Left lung (tissue), 4 donors: ENCODE measurements at regions not wholly inside any gene's neighbourhood (a gene's known extent, or its start where the extent isn't known, plus 50 kb on each side); places are given as distances from the start of the nearest gene placed in this dataset.
A peak's percentile ranks its signal among the peaks of the same experiment; 100 is the strongest.

Source experiments
- ATAC-seq: fragments of 200-7000 bp; cut with Tn5 transposase; one replicate; pipeline ENCODE4 v1.9.1; 2020; ENCODE audit warnings: moderate library complexity
- DNase-seq, 4 donors: peaks; one replicate each; pipeline ENCODE4 v3.0.0-alpha.2; 2013 to 2020
- H3K27ac ChIP-seq, 2 donors: fragments of 200-600 bp; sonication (generic) in 1 of 2; one replicate each; pipeline versions ENCODE4 v1.5.0 to v1.8.0; 2020 to 2021
- H3K27me3 ChIP-seq, 2 donors: fragments of 200-600 bp; sonication (generic) in 1 of 2; one replicate each; pipeline versions ENCODE4 v1.5.0 to v1.8.0; 2020 to 2021
- H3K36me3 ChIP-seq, 2 donors: fragments of 200-600 bp; sonication (generic) in 1 of 2; one replicate each; pipeline versions ENCODE4 v1.5.0 to v1.8.0; 2020 to 2021
- H3K4me1 ChIP-seq, 2 donors: fragments of 200-600 bp; one replicate each; pipeline ENCODE4 v1.8.0; 2021
- H3K4me3 ChIP-seq, 2 donors: fragments of 200-600 bp; sonication (generic) in 1 of 2; one replicate each; pipeline versions ENCODE4 v1.5.0 to v1.8.0; 2020 to 2021; ENCODE audit warnings: mild to moderate bottlenecking in 1 of 2
- H3K9me3 ChIP-seq, 2 donors: fragments of 200-600 bp; sonication (generic) in 1 of 2; one replicate each; pipeline versions ENCODE4 v1.5.0 to v1.8.0; 2020 to 2021
- CTCF ChIP-seq, 2 donors: fragments of 200-600 bp; sonication (generic) in 1 of 2; IDR thresholded peaks; one replicate each; pipeline versions ENCODE4 v1.5.0 to v1.8.0; 2021; ENCODE audit warnings: antibody characterized with exemption in 2 of 2
- intact Hi-C, 2 donors: fragments of 100-400 bp; cut with DNase I; formaldehyde crosslinking; loops; one replicate each; pipeline versions ENCODE4 v1.11.2 to v1.14.2; 2022
- donor health status: DM: no; HTN: yes; CAD: no.
- donor health status: DM: no; HTN: no; CAD: no.

GRCh38 chr10:56973766-56974165, 612.7 kb upstream of the ZWINT start:
- H3K27ac ChIP-seq = no peak overlapping the region
- no peak for TF ChIP-seq CTCF (IDR thresholded peaks at IDR 0.05)
- H3K9me3 ChIP-seq = peaks cover 0 to 8% of the 10 kb centered on the region in 2 donors
- H3K4me3 ChIP-seq = no peak overlapping the region
- H3K4me1 ChIP-seq = no peaks in the 10 kb centered on the region
- peak; percentile 72 for ATAC-seq
- peak in 1 of 4 donors; percentile 34 for DNase-seq
- H3K36me3 ChIP-seq = no peaks in the 10 kb centered on the region
- intact Hi-C loops = no loop called here
- no peaks in the 10 kb centered on the region for H3K27me3 ChIP-seq

- ATAC-seq (no peak), DNase-seq (no peak)
- Histone ChIP-seq H3K27me3 (no peaks in the 10 kb centered on the region), H3K36me3 (no peaks in the 10 kb centered on the region), H3K27ac (no peak overlapping the region), H3K9me3 (peaks cover 0 to 9% of the 10 kb centered on the region in 2 donors), H3K4me1 (no peaks in the 10 kb centered on the region), H3K4me3 (no peak overlapping the region)
- intact Hi-C loops = no loop called here
- TF ChIP-seq CTCF (IDR thresholded peaks at IDR 0.05) = no peak
These were observed 582.2 kb upstream of the ZWINT start for GRCh38 chr10:56943221-56943755.

- ATAC-seq (no peak), DNase-seq (no peak)
- intact Hi-C loops = no loop called here
- H3K27me3 ChIP-seq = no peaks in the 10 kb centered on the region
- H3K9me3 ChIP-seq = peaks cover 0 to 19% of the 10 kb centered on the region in 2 donors
- H3K4me1 ChIP-seq = no peaks in the 10 kb centered on the region
- no peak overlapping the region for H3K4me3 ChIP-seq
- TF ChIP-seq CTCF (IDR thresholded peaks at IDR 0.05) = no peak
- no peaks in the 10 kb centered on the region for H3K36me3 ChIP-seq
- H3K27ac ChIP-seq = no peak overlapping the region
These were observed 573.5 kb upstream of the ZWINT start for GRCh38 chr10:56934515-56934914.

- Histone ChIP-seq H3K27me3 (no peaks in the 10 kb centered on the region), H3K9me3 (peaks cover 0 to 25% of the 10 kb centered on the region in 2 donors), H3K27ac (no peak overlapping the region), H3K4me3 (no peak overlapping the region), H3K4me1 (no peaks in the 10 kb centered on the region), H3K36me3 (no peaks in the 10 kb centered on the region)
- DNase-seq (peak in 2 of 4 donors; percentile 25 to 47), ATAC-seq (no peak)
- TF ChIP-seq CTCF (IDR thresholded peaks at IDR 0.05) = no peak
- intact Hi-C loops = no loop called here
These were observed 567.7 kb upstream of the ZWINT start for GRCh38 chr10:56928714-56929113.

- no peaks in the 10 kb centered on the region for H3K27me3 ChIP-seq
- DNase-seq (peak in 1 of 4 donors; percentile 12), ATAC-seq (no peak)
- no peaks in the 10 kb centered on the region for H3K36me3 ChIP-seq
- TF ChIP-seq CTCF (IDR thresholded peaks at IDR 0.05) = no peak
- intact Hi-C loops = no loop called here
- H3K27ac ChIP-seq = no peak overlapping the region
- H3K4me1 ChIP-seq = no peaks in the 10 kb centered on the region
- H3K4me3 ChIP-seq = no peak overlapping the region
- peaks cover 0 to 30% of the 10 kb centered on the region in 2 donors for H3K9me3 ChIP-seq
These were observed 566.6 kb upstream of the ZWINT start for GRCh38 chr10:56927701-56928100.
